Endothelial cell of umbilical vein (primary cell): ENCODE measurements at regions not wholly inside any gene's neighbourhood (a gene's known extent, or its start where the extent isn't known, plus 50 kb on each side); places are given as distances from the start of the nearest gene placed in this dataset.

ENCODE experiments used
- EZH2 ChIP-seq: IDR thresholded peaks from 2 replicates; pipeline ENCODE4 v1.6.1; 2012; ENCODE audit warnings: borderline replicate concordance, low read depth, mild to moderate bottlenecking, moderate library complexity, low read length, inconsistent platforms; ENCODE audit not compliant: severe bottlenecking
- JUN ChIP-seq: IDR thresholded peaks from 2 replicates; pipeline ENCODE4 v1.6.1; 2011; ENCODE audit warnings: borderline replicate concordance, low read depth; ENCODE audit not compliant: insufficient read length, insufficient read depth
- POLR2A ChIP-seq: IDR thresholded peaks from 2 replicates; pipeline ENCODE4 v1.6.1; 2012; ENCODE audit warnings: low read depth, mild to moderate bottlenecking, control low read depth, low read length

DNA sequence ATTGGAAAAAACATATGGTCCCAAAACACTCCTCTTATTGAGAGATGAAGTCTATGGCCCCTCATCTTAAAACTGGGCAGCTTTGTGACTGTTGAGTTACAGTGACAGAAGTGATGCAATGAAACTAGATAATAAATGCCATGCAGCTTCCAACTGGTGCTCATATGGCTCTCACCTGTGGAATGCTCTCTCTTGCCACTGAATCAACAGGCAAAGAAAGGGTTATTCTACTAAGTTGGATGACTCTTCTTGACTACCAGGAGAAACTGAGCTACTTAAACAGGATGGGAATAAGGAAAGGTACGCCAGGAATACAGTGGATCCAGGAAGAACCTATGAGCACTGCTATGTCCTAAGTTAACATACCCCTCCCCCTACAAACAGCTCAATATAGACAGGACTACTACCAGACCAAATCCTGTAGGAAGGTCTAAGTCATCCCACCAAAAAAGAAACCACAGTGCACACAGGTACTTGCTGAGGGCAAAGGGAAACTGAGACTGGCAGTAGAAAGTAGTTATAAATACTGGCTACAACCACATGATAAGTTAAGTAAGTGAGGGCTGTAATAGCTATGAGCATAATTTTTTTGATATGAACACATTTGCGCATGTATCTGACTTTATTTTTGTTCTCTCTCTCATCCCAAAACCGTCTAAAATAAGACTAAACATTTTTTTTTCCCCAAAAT, 398.5 kb downstream of the ZFHX3 start:
- TF ChIP-seq POLR2A (no peak), JUN (no peak), EZH2 (no peak)
